ENCODE measurements at regions not wholly inside any gene's neighbourhood (a gene's known extent, or its start where the extent isn't known, plus 50 kb on each side); places are given as distances from the start of the nearest gene placed in this dataset.
A peak's percentile ranks its signal among the peaks of the same experiment; 100 is the strongest.

DNA sequence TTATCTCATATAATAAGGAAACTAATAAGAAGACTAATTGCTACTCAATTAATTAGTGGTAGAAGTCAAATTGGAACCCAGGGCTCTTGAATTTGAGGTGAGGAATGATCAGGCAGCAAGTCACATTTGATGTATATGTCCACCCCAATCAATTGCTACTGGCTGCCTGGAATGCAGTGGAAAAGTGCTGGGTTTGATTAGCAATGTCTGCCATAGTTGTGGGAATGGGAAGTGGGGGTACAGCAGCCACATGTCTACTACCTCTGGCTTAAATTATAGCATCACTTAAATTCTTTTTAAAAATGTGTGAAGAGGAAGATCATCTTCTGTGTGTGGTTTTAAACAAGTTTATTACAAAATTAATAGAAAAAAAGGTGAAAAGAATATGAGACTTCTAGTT is 50.8 kb upstream of the NAV2 start:
- H3K27me3 ChIP-seq (ENCODE audit: control insufficient read depth, insufficient read depth, low read length), result peaks cover 6% of the 10 kb centered on the region
- no peaks in the 10 kb centered on the region for H3K9me3 ChIP-seq (ENCODE audit: control insufficient read depth, low read depth, low read length)
- no peak overlapping the region for H3K27ac ChIP-seq (ENCODE audit: low read length)
- no peak for DNase-seq
- no peak overlapping the region for H3K4me3 ChIP-seq (ENCODE audit: low read length)
- H3K36me3 ChIP-seq (ENCODE audit: control insufficient read depth, insufficient read depth, low read length), result no peaks in the 10 kb centered on the region
- no peaks in the 10 kb centered on the region for H3K4me1 ChIP-seq (ENCODE audit: control insufficient read depth, insufficient read depth, low read length)

DNA sequence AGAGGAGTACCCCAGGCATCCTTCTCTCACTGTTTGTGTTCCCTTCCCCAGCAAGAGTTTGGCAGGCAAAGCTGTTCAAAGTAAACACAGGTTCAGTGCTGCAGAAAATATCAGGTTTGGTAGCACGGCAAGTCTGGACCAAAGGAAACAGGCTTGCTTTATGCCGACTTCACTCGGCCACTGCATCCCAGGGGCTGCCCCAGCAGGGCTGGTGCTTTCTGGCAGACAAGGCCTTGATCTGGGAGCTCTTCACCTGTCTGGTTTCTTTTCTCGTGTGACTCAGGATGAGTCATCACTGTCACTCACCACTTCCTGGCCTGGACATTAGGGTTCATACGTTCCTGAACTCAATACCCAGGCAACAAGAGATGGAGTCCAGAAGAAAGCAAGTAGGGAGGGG is 52.6 kb upstream of the NAV2 start:
- H3K4me1 ChIP-seq (ENCODE audit: control insufficient read depth, insufficient read depth, low read length), result no peaks in the 10 kb centered on the region
- whole genome bisulfite sequencing (ENCODE audit: insufficient coverage, low lambda C conversion rate), result no CpG with 5 or more reads among the region's 5 CpGs
- peaks cover 2% of the 10 kb centered on the region for H3K27me3 ChIP-seq (ENCODE audit: control insufficient read depth, insufficient read depth, low read length)
- H3K36me3 ChIP-seq (ENCODE audit: control insufficient read depth, insufficient read depth, low read length), result no peaks in the 10 kb centered on the region
- no peak overlapping the region for H3K4me3 ChIP-seq (ENCODE audit: low read length)
- peak in 1 of 2 donors; percentile 47 for DNase-seq
- H3K27ac ChIP-seq (ENCODE audit: low read length), result no peak overlapping the region
- H3K9me3 ChIP-seq (ENCODE audit: control insufficient read depth, low read depth, low read length), result no peaks in the 10 kb centered on the region

DNA sequence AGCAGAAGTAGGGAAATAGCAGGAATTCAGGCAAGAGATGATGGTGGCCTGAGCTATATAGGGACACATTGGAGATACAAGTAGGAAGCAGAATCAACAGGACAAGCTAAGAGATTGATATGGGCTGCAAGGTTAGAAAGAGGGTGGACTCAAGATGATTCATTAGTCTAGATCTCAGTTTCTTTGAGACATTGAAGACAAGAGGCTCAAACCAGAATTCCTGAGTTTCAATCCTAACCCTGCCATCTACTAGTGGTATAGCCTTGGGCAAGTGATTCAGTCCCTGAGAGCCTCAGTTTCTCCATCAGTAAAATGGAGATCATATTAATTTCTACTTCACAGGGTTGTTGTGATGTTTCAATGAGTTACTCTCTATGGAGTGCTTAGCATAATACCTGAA is 53.1 kb upstream of the NAV2 start:
- Histone ChIP-seq H3K27ac (ENCODE audit: low read length) (no peak overlapping the region), H3K9me3 (ENCODE audit: control insufficient read depth, low read depth, low read length) (no peaks in the 10 kb centered on the region), H3K4me1 (ENCODE audit: control insufficient read depth, insufficient read depth, low read length) (no peaks in the 10 kb centered on the region), H3K4me3 (ENCODE audit: low read length) (no peak overlapping the region), H3K27me3 (ENCODE audit: control insufficient read depth, insufficient read depth, low read length) (no peaks in the 10 kb centered on the region), H3K36me3 (ENCODE audit: control insufficient read depth, insufficient read depth, low read length) (no peaks in the 10 kb centered on the region)
- no peak for DNase-seq

DNA sequence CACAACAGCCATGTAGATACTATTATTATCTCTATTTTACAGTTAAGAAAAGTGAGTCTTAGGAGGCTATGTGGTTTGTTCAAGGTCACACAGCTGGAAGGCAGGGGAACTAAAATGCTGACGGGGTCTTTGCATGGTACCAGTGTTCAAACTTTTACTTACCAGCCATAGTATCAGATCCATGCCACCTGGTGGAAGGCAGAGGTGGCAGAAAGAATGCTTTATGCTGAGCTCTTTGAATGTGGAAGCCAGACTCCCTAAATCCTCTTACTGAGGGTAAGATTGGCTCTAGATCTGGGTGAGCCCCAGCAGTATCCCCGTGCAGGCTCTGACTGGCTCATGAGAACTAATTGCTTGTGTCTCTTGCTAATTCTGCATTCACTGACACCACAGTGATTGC is 54.3 kb upstream of the NAV2 start:
- H3K27me3 ChIP-seq (ENCODE audit: control insufficient read depth, insufficient read depth, low read length), result no peaks in the 10 kb centered on the region
- H3K27ac ChIP-seq (ENCODE audit: low read length), result no peak overlapping the region
- H3K4me3 ChIP-seq (ENCODE audit: low read length), result no peak overlapping the region
- no peak for DNase-seq
- H3K4me1 ChIP-seq (ENCODE audit: control insufficient read depth, insufficient read depth, low read length), result no peaks in the 10 kb centered on the region
- H3K36me3 ChIP-seq (ENCODE audit: control insufficient read depth, insufficient read depth, low read length), result no peaks in the 10 kb centered on the region
- WGBS (ENCODE audit: insufficient coverage, low lambda C conversion rate), result no CpG with 5 or more reads among the region's 2 CpGs
- H3K9me3 ChIP-seq (ENCODE audit: control insufficient read depth, low read depth, low read length), result no peaks in the 10 kb centered on the region

DNA sequence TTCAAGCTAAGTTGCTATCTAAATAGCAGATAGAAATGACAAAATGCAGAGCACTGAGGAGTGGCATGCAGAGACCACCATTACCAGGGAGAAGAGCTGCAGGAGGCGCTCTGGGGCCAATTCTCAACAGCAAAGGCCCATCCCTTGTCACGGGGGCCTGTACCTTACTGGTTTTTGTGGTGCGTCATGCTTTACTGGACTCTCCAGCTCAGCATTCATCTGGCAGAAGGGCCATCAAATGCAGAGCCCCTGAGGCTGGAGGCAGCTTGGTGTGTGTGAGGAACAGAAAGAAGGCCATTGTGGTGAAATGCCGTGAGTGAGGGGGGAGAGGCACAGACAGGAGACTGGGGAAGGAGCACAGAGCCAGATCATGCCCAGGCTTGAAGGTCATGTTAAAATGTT is 56.5 kb upstream of the NAV2 start:
- no CpG with 5 or more reads among the region's 4 CpGs for WGBS (ENCODE audit: insufficient coverage, low lambda C conversion rate)
- no peaks in the 10 kb centered on the region for H3K27me3 ChIP-seq (ENCODE audit: control insufficient read depth, insufficient read depth, low read length)
- no peaks in the 10 kb centered on the region for H3K36me3 ChIP-seq (ENCODE audit: control insufficient read depth, insufficient read depth, low read length)

DNA sequence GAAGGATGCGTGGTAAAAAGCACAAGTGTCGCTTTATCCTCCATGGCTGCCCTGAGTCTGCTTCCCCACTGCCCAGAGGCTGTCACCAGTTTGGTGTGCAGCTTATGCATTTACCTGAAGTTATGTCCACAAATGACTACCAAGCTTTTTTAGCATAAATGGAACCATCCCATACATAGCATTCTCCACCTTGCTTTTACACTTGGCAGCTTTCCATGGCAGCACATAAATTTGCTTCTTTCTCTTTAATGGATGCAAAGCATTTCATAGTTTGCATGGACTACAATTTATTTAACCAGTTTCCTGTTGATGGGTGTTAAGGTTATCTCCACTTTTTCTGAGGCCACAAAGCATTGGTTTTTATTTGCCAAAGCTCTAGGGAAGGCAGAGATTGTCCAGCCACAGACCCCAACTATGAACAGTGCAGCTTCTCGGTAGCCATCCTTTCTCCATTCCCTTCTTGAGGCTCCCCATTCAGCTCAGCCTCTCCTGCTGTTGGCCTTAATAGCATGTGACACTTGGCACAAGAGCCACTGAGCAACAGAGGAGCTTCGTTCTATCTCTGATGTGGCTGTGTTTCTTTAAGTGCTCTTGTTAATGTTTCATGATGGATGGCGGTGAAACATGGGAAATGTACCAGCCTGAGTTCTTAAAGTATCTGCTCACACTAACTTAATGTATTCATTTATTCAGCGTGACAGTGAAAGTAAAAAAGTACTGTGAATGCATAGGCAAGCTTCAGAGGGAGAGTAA is 59.8 kb upstream of the NAV2 start:
- Histone ChIP-seq H3K4me1 (ENCODE audit: control insufficient read depth, insufficient read depth, low read length) (no peaks in the 10 kb centered on the region), H3K9me3 (ENCODE audit: control insufficient read depth, low read depth, low read length) (no peaks in the 10 kb centered on the region), H3K27me3 (ENCODE audit: control insufficient read depth, insufficient read depth, low read length) (no peaks in the 10 kb centered on the region), H3K27ac (ENCODE audit: low read length) (no peak overlapping the region), H3K4me3 (ENCODE audit: low read length) (no peak overlapping the region), H3K36me3 (ENCODE audit: control insufficient read depth, insufficient read depth, low read length) (no peaks in the 10 kb centered on the region)
- WGBS (ENCODE audit: insufficient coverage, low lambda C conversion rate), result 100% methylated on average over 1 of the region's 6 CpGs
- no peak for DNase-seq

More for the DNA sequence above, 56.5 kb upstream of the NAV2 start:
- DNase-seq, result no peak
- Histone ChIP-seq H3K4me3 (ENCODE audit: low read length) (no peak overlapping the region), H3K4me1 (ENCODE audit: control insufficient read depth, insufficient read depth, low read length) (no peaks in the 10 kb centered on the region), H3K27ac (ENCODE audit: low read length) (no peak overlapping the region), H3K9me3 (ENCODE audit: control insufficient read depth, low read depth, low read length) (no peaks in the 10 kb centered on the region)

DNA sequence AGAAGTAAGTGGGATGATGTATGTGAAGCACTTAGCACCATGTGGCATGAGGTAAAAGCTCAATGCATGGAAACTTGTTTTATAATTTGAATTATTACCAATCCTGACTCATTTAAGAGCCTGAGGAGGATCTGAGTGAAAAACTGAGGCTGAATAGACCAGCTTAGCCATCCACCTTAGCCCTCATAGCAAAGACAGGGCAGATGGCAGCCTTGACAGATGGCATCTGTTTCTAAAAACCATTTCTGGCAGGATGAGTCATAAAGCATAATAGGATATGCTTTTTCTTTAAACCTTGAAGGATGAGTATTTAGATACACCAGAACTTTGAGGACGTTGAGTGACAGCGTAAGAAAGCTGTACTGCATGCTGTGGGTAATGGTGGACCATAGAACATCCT is 61.0 kb upstream of the NAV2 start:
- DNase-seq, result no peak
- Histone ChIP-seq H3K27me3 (ENCODE audit: control insufficient read depth, insufficient read depth, low read length) (no peaks in the 10 kb centered on the region), H3K27ac (ENCODE audit: low read length) (no peak overlapping the region), H3K4me3 (ENCODE audit: low read length) (no peak overlapping the region), H3K36me3 (ENCODE audit: control insufficient read depth, insufficient read depth, low read length) (no peaks in the 10 kb centered on the region), H3K4me1 (ENCODE audit: control insufficient read depth, insufficient read depth, low read length) (no peaks in the 10 kb centered on the region), H3K9me3 (ENCODE audit: control insufficient read depth, low read depth, low read length) (no peaks in the 10 kb centered on the region)
- WGBS (ENCODE audit: insufficient coverage, low lambda C conversion rate), result no CpG with 5 or more reads among the region's 2 CpGs

DNA sequence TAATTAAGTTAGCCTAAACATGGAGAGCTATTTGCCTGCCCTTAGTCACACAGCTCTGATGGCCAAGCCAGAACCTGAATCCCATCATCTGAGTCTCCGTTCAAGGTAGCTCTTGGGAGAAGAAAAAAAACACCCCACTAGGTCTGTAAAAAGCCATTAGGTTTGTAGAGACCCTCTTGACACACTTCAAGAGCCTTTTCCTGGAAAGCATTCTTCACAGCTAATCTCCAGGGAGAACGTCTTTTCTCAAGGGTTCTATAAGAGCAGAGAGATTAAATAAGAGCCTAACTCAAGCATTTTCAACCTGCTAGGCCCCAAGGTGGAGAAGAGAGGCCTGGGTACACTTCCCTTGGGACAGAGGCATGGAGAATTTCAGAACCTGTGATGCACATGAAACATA is 61.6 kb upstream of the NAV2 start:
- no CpG with 5 or more reads among the region's 2 CpGs for WGBS (ENCODE audit: insufficient coverage, low lambda C conversion rate)
- no peak for DNase-seq
- H3K27me3 ChIP-seq (ENCODE audit: control insufficient read depth, insufficient read depth, low read length), result no peaks in the 10 kb centered on the region
- H3K27ac ChIP-seq (ENCODE audit: low read length), result no peak overlapping the region
- H3K4me1 ChIP-seq (ENCODE audit: control insufficient read depth, insufficient read depth, low read length), result no peaks in the 10 kb centered on the region
- H3K4me3 ChIP-seq (ENCODE audit: low read length), result no peak overlapping the region
- no peaks in the 10 kb centered on the region for H3K9me3 ChIP-seq (ENCODE audit: control insufficient read depth, low read depth, low read length)
- no peaks in the 10 kb centered on the region for H3K36me3 ChIP-seq (ENCODE audit: control insufficient read depth, insufficient read depth, low read length)

DNA sequence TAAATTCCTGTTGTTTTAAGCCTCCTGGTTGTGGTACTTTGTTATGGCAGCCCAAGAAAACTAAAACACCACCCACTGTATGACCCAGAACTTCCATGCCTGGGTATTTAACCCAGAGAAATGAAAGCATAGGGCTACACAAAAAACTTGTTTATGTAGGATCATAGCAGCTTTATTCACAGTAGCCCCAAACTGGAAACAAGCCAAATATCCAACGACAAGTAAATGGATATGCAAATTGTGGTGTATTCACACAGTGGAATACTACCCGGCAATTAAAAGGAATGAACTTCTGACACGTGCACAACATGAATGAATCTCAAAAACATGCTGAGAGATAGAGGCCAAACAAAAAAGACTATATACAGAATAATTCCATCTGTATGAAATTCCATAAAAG is 62.2 kb upstream of the NAV2 start:
- Histone ChIP-seq H3K4me3 (ENCODE audit: low read length) (no peak overlapping the region), H3K36me3 (ENCODE audit: control insufficient read depth, insufficient read depth, low read length) (no peaks in the 10 kb centered on the region), H3K9me3 (ENCODE audit: control insufficient read depth, low read depth, low read length) (no peaks in the 10 kb centered on the region), H3K27ac (ENCODE audit: low read length) (no peak overlapping the region), H3K27me3 (ENCODE audit: control insufficient read depth, insufficient read depth, low read length) (no peaks in the 10 kb centered on the region), H3K4me1 (ENCODE audit: control insufficient read depth, insufficient read depth, low read length) (no peaks in the 10 kb centered on the region)
- WGBS (ENCODE audit: insufficient coverage, low lambda C conversion rate), result 100% methylated on average over 1 of the region's 3 CpGs
- DNase-seq, result no peak

DNA sequence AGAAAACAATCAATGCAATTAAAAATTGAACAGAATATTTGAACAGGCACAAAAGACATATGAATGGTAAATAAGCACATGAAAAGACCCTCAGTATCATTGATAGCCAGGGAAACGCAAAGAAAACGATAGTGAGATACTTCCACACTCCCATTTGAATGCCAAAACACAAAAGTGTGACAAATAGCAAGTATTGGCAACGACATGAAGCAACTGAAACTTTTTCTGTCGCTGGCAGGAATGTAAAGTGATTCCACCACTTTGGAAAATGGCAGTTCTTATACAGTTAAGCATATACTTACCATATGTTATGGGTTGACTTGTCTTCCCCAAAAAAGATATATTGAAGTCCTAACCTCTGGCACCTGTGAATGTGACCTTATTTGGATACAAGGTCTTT is 62.9 kb upstream of the NAV2 start:
- Histone ChIP-seq H3K4me3 (ENCODE audit: low read length) (no peak overlapping the region), H3K27ac (ENCODE audit: low read length) (no peak overlapping the region), H3K27me3 (ENCODE audit: control insufficient read depth, insufficient read depth, low read length) (no peaks in the 10 kb centered on the region), H3K9me3 (ENCODE audit: control insufficient read depth, low read depth, low read length) (no peaks in the 10 kb centered on the region), H3K36me3 (ENCODE audit: control insufficient read depth, insufficient read depth, low read length) (no peaks in the 10 kb centered on the region), H3K4me1 (ENCODE audit: control insufficient read depth, insufficient read depth, low read length) (no peaks in the 10 kb centered on the region)
- no peak for DNase-seq
- 60% methylated on average over 1 of the region's 4 CpGs for WGBS (ENCODE audit: insufficient coverage, low lambda C conversion rate)

DNA sequence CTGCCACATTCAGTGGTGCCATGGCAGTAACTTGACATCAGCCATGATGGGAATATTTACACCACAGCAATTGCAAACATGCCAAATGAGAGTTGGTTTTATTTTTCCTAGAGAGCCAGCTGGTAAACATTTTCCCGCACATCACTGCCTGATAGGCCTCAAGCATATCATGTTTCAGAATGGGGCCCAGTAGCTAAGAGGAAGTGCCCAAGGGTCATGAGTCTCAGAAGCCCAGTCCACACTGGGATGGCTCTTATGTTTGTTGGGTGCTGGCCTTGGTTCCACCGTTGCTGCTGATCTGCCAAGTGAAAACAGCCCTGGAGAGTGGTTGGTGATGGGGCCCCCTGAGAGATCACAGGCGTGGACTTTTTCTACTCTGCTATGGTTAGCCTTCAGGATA is 64.3 kb upstream of the NAV2 start:
- no peaks in the 10 kb centered on the region for H3K36me3 ChIP-seq (ENCODE audit: control insufficient read depth, insufficient read depth, low read length)
- H3K4me1 ChIP-seq (ENCODE audit: control insufficient read depth, insufficient read depth, low read length), result no peaks in the 10 kb centered on the region
- WGBS (ENCODE audit: insufficient coverage, low lambda C conversion rate), result no CpG with 5 or more reads among the region's 3 CpGs
- H3K9me3 ChIP-seq (ENCODE audit: control insufficient read depth, low read depth, low read length), result no peaks in the 10 kb centered on the region
- no peak overlapping the region for H3K4me3 ChIP-seq (ENCODE audit: low read length)
- no peak overlapping the region for H3K27ac ChIP-seq (ENCODE audit: low read length)
- no peak for DNase-seq
- H3K27me3 ChIP-seq (ENCODE audit: control insufficient read depth, insufficient read depth, low read length), result no peaks in the 10 kb centered on the region

All from large intestine (tissue), 3 donors.